ENCODE measurements at regions not wholly inside any gene's neighbourhood (a gene's known extent, or its start where the extent isn't known, plus 50 kb on each side); places are given as distances from the start of the nearest gene placed in this dataset.
A peak's percentile ranks its signal among the peaks of the same experiment; 100 is the strongest.

DNA sequence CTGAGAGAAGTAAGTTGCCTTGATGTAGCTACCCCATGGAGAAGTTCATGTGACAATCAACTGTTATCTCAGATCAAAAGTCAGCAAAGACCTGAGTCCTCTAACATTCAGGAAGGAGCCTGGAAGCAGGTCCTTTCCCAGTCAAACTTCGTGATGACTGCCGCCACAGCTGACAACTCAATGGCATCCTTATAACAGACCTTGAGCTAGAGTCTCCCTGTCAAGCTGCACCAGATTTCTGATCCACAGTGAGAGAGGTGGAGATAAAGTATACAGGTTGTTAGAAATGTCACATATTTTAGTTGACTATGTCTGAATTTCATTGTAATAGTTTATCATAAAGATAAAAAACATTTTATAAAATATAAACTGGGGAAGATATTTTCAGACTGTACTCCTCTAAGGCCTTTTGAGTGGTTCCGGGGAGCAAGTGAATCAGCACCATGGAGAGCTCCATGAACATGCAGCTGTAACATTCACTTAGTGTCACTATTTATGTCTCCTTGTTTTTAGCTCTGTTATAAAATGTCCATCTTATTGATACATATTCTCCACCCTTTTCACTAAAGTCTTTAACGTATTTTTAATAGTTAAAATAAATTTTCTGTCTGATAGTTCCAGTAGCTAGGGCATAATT, 1653.5 kb upstream of the AGA start:
- H3K4me3 Mint-ChIP-seq (ENCODE audit: unreplicated experiment), result no peak overlapping the region
- TF ChIP-seq, protein P1, sequence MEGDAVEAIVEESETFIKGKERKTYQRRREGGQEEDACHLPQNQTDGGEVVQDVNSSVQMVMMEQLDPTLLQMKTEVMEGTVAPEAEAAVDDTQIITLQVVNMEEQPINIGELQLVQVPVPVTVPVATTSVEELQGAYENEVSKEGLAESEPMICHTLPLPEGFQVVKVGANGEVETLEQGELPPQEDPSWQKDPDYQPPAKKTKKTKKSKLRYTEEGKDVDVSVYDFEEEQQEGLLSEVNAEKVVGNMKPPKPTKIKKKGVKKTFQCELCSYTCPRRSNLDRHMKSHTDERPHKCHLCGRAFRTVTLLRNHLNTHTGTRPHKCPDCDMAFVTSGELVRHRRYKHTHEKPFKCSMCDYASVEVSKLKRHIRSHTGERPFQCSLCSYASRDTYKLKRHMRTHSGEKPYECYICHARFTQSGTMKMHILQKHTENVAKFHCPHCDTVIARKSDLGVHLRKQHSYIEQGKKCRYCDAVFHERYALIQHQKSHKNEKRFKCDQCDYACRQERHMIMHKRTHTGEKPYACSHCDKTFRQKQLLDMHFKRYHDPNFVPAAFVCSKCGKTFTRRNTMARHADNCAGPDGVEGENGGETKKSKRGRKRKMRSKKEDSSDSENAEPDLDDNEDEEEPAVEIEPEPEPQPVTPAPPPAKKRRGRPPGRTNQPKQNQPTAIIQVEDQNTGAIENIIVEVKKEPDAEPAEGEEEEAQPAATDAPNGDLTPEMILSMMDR (IDR thresholded peaks at IDR 0.05; ENCODE audit: unreplicated experiment), result no peak
- H3K4me1 Mint-ChIP-seq (ENCODE audit: unreplicated experiment), result no peaks in the 10 kb centered on the region
- no peaks in the 10 kb centered on the region for H3K27me3 Mint-ChIP-seq (ENCODE audit: unreplicated experiment)
- no peak overlapping the region for H3K27ac Mint-ChIP-seq (ENCODE audit: unreplicated experiment)
- no peaks in the 10 kb centered on the region for H3K36me3 Mint-ChIP-seq (ENCODE audit: low read depth, unreplicated experiment)
- DNase-seq (ENCODE audit: low spot score), result peak; percentile 59
- H3K9me3 Mint-ChIP-seq (ENCODE audit: unreplicated experiment), result no peaks in the 10 kb centered on the region

DNA sequence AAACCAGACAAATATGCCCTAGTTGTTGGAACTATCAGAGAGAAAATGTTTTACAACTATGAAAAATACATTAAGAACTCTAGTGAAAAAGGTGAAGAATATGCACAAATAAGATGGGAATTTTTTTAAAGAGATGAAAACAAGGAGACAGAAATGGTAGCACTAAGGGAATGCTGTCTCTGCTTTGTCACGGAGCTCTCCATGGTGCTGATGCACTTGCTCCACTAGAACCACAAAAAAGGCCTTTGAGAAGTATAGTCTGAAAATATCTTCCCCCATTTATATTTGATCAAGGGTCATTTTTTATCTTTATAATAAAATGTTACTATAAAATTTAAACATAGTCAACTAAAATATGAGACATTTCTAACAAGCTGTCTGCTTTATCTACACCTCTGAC, 1655.5 kb upstream of the AGA start:
- Mint-ChIP-seq H3K4me1 (ENCODE audit: unreplicated experiment) (no peaks in the 10 kb centered on the region), H3K27ac (ENCODE audit: unreplicated experiment) (no peak overlapping the region), H3K27me3 (ENCODE audit: unreplicated experiment) (no peaks in the 10 kb centered on the region), H3K4me3 (ENCODE audit: unreplicated experiment) (no peak overlapping the region), H3K9me3 (ENCODE audit: unreplicated experiment) (no peaks in the 10 kb centered on the region), H3K36me3 (ENCODE audit: low read depth, unreplicated experiment) (no peaks in the 10 kb centered on the region)
- TF ChIP-seq, protein P1 (IDR thresholded peaks at IDR 0.05; ENCODE audit: unreplicated experiment), result no peak
- peak; percentile 60 for DNase-seq (ENCODE audit: low spot score)

DNA sequence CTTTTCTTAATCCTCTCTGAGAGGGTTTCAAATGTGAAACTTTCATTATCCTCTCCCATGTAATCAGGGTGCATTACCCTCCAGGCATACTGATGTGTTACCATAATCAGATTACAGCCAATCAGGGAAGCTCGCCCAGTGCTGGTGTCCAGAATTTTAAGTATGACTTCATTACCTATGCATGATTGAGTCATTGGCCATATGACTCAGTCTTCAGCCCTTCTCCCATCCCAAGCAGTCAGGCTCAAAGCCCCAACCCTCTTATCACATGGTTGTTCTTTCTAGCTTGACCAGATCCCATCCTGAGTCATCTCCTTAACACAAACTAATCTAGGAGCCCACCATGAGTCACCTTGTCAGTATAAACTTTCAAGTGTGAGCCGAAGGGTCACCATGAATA, 1668.1 kb upstream of the AGA start:
- TF ChIP-seq, protein P1 (IDR thresholded peaks at IDR 0.05; ENCODE audit: unreplicated experiment), result no peak
- no peak overlapping the region for H3K27ac Mint-ChIP-seq (ENCODE audit: unreplicated experiment)
- DNase-seq (ENCODE audit: low spot score), result no peak
- H3K9me3 Mint-ChIP-seq (ENCODE audit: unreplicated experiment), result no peaks in the 10 kb centered on the region
- H3K4me3 Mint-ChIP-seq (ENCODE audit: unreplicated experiment), result no peak overlapping the region
- no peaks in the 10 kb centered on the region for H3K36me3 Mint-ChIP-seq (ENCODE audit: low read depth, unreplicated experiment)
- no peaks in the 10 kb centered on the region for H3K27me3 Mint-ChIP-seq (ENCODE audit: unreplicated experiment)
- no peaks in the 10 kb centered on the region for H3K4me1 Mint-ChIP-seq (ENCODE audit: unreplicated experiment)

DNA sequence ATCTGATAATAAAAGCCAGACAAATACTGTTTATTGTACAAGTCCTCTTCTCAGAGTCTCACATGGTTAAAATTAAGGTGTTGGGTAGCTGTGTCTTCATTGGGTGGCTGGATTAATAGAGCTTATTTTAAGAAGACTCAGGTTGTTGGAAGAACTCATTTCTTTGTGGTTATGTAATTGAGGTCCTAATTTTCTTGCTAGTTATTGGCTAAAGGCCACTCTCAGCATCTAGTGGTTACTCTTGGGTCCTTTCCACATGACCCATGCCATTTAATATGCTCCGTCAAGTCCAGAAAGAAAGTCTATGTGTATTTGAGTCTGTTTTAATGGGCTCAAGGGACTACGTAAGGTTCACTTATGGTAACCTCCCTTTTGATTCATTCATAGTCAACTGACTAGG, 1668.6 kb upstream of the AGA start:
- no peaks in the 10 kb centered on the region for H3K36me3 Mint-ChIP-seq (ENCODE audit: low read depth, unreplicated experiment)

More for the DNA sequence above, 1668.6 kb upstream of the AGA start:
- no peak overlapping the region for H3K27ac Mint-ChIP-seq (ENCODE audit: unreplicated experiment)
- no peak overlapping the region for H3K4me3 Mint-ChIP-seq (ENCODE audit: unreplicated experiment)
- H3K27me3 Mint-ChIP-seq (ENCODE audit: unreplicated experiment), result no peaks in the 10 kb centered on the region
- no peaks in the 10 kb centered on the region for H3K9me3 Mint-ChIP-seq (ENCODE audit: unreplicated experiment)
- no peak for DNase-seq (ENCODE audit: low spot score)
- no peaks in the 10 kb centered on the region for H3K4me1 Mint-ChIP-seq (ENCODE audit: unreplicated experiment)
- TF ChIP-seq, protein P1 (IDR thresholded peaks at IDR 0.05; ENCODE audit: unreplicated experiment), result no peak

Data from endothelial cell (in vitro differentiated cells).